GM12878 (cell line): ENCODE measurements at regions not wholly inside any gene's neighbourhood (a gene's known extent, or its start where the extent isn't known, plus 50 kb on each side); places are given as distances from the start of the nearest gene placed in this dataset.

Experiments used
- ATAC-seq: fragments of 200-7000 bp; cut with Tn5 transposase; 3 replicates; pipeline ENCODE4 v1.9.1; 2020; ENCODE audit warnings: mild to moderate bottlenecking, moderate library complexity
- BruUV-seq: library from RNA; stranded (reverse); fragments of 400-500 nt; replicated peaks from 2 replicates; lab custom pipeline; 2021; lab: Mats Ljungman, UMichigan
- CTCF ChIA-PET: fragments of 300-600 bp; sonication (Branson Sonifier 250); formaldehyde crosslinking; extraction: SDS; loops from one replicate; lab custom pipeline; 2021; ENCODE audit warnings: inconsistent platforms; lab: Yijun Ruan, JAX
- POLR2A ChIA-PET: fragments of 350-600 bp; formaldehyde crosslinking; extraction: SDS; loops from one replicate; lab custom pipeline; 2021; ENCODE audit warnings: inconsistent platforms; lab: Charles Lee
- RAD21 ChIA-PET: fragments of 300-600 bp; sonication (Branson Sonifier 250); formaldehyde crosslinking; loops from one replicate; lab custom pipeline; 2023; ENCODE audit warnings: antibody characterized with exemption; ENCODE audit not compliant: unreplicated experiment; lab: Charles Lee
- SMC1A ChIA-PET: fragments of 300-600 bp; sonication (Branson Sonifier 250); formaldehyde crosslinking; loops from one replicate; lab custom pipeline; 2023; ENCODE audit not compliant: unreplicated experiment, uncharacterized antibody; lab: Charles Lee
- DNase-seq: peaks from one replicate; pipeline ENCODE4 v3.0.0-alpha.2; 2011; ENCODE audit warnings: low read depth, low spot score
- FAIRE-seq: peaks from 3 replicates; lab custom pipeline; 2011; peaks lifted over from hg19 to GRCh38; lab: Jason Lieb, UNC
- H2AFZ ChIP-seq: 2 replicates; pipeline ENCODE4 v1.6.0; 2011; ENCODE audit warnings: low read depth, low read length, control low read depth; ENCODE audit not compliant: control insufficient read depth
- H3K27ac ChIP-seq: 2 replicates; pipeline ENCODE4 v1.5.1; 2011; ENCODE audit warnings: control low read depth; ENCODE audit not compliant: control insufficient read depth, insufficient read depth
- H3K27me3 ChIP-seq, 2 experiments: replicated peaks in 1 of 2; 2 replicates each; pipeline versions ENCODE4 v1.6.0 to v1.6.1; 2011; ENCODE audit warnings: low read length in 1 of 2; ENCODE audit not compliant: control insufficient read depth in 2 of 2, insufficient read depth in 2 of 2
- H3K36me3 ChIP-seq, 2 experiments: 2 replicates each; pipeline ENCODE4 v1.5.1; 2011; ENCODE audit warnings: low read length in 1 of 2; ENCODE audit not compliant: control insufficient read depth in 2 of 2, insufficient read depth in 2 of 2
- H3K4me1 ChIP-seq: 2 replicates; pipeline ENCODE4 v1.6.1; 2011; ENCODE audit warnings: mild to moderate bottlenecking, low read length, moderate library complexity, mixed read lengths; ENCODE audit not compliant: control insufficient read depth, insufficient read depth
- H3K4me2 ChIP-seq: 2 replicates; pipeline ENCODE4 v1.6.0; 2011; ENCODE audit warnings: control low read depth; ENCODE audit not compliant: control insufficient read depth, insufficient read depth
- H3K4me3 ChIP-seq: fragments of 200-600 bp; sonication (generic); 2 replicates; pipeline ENCODE4 v1.5.1; 2016
- H3K79me2 ChIP-seq: 2 replicates; pipeline ENCODE4 v1.6.0; 2011; ENCODE audit warnings: low read length; ENCODE audit not compliant: control insufficient read depth, insufficient read depth
- H3K9ac ChIP-seq: 2 replicates; pipeline ENCODE4 v1.8.0; 2011; ENCODE audit warnings: low read length, control low read depth, mixed read lengths; ENCODE audit not compliant: control insufficient read depth, insufficient read depth
- H3K9me3 ChIP-seq: replicated peaks from 3 replicates; pipeline ENCODE4 v1.5.1; 2011; ENCODE audit warnings: mild to moderate bottlenecking, low read length; ENCODE audit not compliant: control insufficient read depth, insufficient read depth
- H4K20me1 ChIP-seq: 2 replicates; pipeline ENCODE4 v1.6.0; 2011; ENCODE audit not compliant: control insufficient read depth, insufficient read depth
- BRCA1 ChIP-seq: IDR thresholded peaks from 2 replicates; pipeline ENCODE4 v1.6.1; 2011; ENCODE audit warnings: low read depth, low read length, improper control_type of control experiment
- CBFB ChIP-seq: IDR thresholded peaks from 2 replicates; pipeline ENCODE4 v1.6.1; 2016; ENCODE audit warnings: antibody characterized with exemption, low read depth
- DPF2 ChIP-seq: fragments of 450-650 bp; IDR thresholded peaks from 2 replicates; pipeline ENCODE4 v1.6.1; 2017; ENCODE audit warnings: mild to moderate bottlenecking
- GABPA ChIP-seq: IDR thresholded peaks from 2 replicates; pipeline ENCODE4 v1.6.1; 2014; ENCODE audit warnings: antibody characterized with exemption, low read depth, mild to moderate bottlenecking, inconsistent platforms
- IKZF1 ChIP-seq: fragments of 450-650 bp; conservative IDR thresholded peaks from 2 replicates; pipeline ENCODE4 v1.6.1; 2017; ENCODE audit warnings: antibody characterized with exemption, mild to moderate bottlenecking
- LARP7 ChIP-seq: fragments of 450-650 bp; IDR thresholded peaks from 2 replicates; pipeline ENCODE4 v1.6.1; 2017; ENCODE audit warnings: mild to moderate bottlenecking
- SMARCA5 ChIP-seq: fragments of 450-650 bp; IDR thresholded peaks from 2 replicates; pipeline ENCODE4 v1.6.1; 2017; ENCODE audit warnings: mild to moderate bottlenecking
- SMC3 ChIP-seq: IDR thresholded peaks from 2 replicates; pipeline ENCODE4 v1.6.1; 2011; ENCODE audit warnings: low read length, improper control_type of control experiment, borderline replicate concordance
- SREBF1 ChIP-seq: IDR thresholded peaks from 2 replicates; pipeline ENCODE4 v1.6.1; 2012; ENCODE audit warnings: mild to moderate bottlenecking, low read length
- TBL1XR1 ChIP-seq: IDR thresholded peaks from 2 replicates; pipeline ENCODE4 v1.6.1; 2012; ENCODE audit warnings: low read depth, low read length, improper control_type of control experiment
- WGBS: methylation state at CpG from one replicate; pipeline ENCODE4 v1.1.6; 2016; ENCODE audit warnings: low lambda C conversion rate; ENCODE audit not compliant: insufficient replicate concordance, insufficient coverage; ENCODE audit errors: missing lambda C conversion rate; 5-methylcytosine and 5-hydroxymethylcytosine counted together
- in situ Hi-C: fragments of 300-500 bp; cut with MboI; formaldehyde crosslinking; loops from 9 replicates; pipeline ENCODE4 v1.14.3; 2018; ENCODE audit warnings: mixed read lengths
- intact Hi-C: fragments of 100-400 bp; cut with micrococcal nuclease; formaldehyde crosslinking; loops from one replicate; pipeline ENCODE4 v1.14.2; 2022; ENCODE audit not compliant: unreplicated experiment
- TF ChIP-seq, protein P1 (sequence below): IDR thresholded peaks from 2 replicates; pipeline ENCODE4 v1.6.1; 2012; ENCODE audit warnings: low read depth, low read length, improper control_type of control experiment
- TF ChIP-seq, protein P2 (sequence below): fragments of 450-650 bp; IDR thresholded peaks from 2 replicates; pipeline ENCODE4 v1.6.1; 2018; ENCODE audit warnings: borderline replicate concordance, mild to moderate bottlenecking; ENCODE audit not compliant: partially characterized antibody
- TF ChIP-seq, protein P3 (sequence below): fragments of 450-650 bp; IDR thresholded peaks from 2 replicates; pipeline ENCODE4 v1.6.1; 2017; ENCODE audit warnings: borderline replicate concordance

DNA sequence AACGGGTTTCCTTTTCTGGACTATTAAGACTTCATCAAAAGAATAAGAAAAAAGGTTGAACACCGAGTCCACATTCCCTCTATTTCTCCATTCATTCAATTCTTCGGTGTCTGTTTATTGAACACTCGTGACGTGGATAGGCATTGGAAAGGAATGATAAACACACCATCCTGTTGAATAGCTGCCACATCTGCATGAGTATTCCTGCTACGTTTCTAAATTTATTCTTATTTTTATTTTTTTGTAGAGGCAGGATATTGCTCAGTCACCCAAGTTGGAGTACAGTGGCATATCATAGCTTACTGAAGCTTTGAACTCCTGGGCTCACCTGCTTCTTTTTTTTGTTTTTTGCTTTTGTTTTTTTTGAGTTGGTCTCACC is 80.8 kb upstream of the CIBAR2 start:
- H2AFZ ChIP-seq: no peak overlapping the region
- WGBS: 39% methylated on average over 6 of the region's 6 CpGs
- no peak for ATAC-seq
- ChIA-PET RAD21 (no interaction called here), SMC1A (no interaction called here), POLR2A (no interaction called here), CTCF (no interaction called here)
- FAIRE-seq: no peak
- no peaks in the 10 kb centered on the region for H3K79me2 ChIP-seq
- TF ChIP-seq CBFB: no peak
- TF ChIP-seq SMARCA5: no peak
- no peak for TF ChIP-seq IKZF1
- no peak for TF ChIP-seq TBL1XR1
- TF ChIP-seq GABPA: no peak
- no peak for TF ChIP-seq BRCA1
- TF ChIP-seq, protein P1, sequence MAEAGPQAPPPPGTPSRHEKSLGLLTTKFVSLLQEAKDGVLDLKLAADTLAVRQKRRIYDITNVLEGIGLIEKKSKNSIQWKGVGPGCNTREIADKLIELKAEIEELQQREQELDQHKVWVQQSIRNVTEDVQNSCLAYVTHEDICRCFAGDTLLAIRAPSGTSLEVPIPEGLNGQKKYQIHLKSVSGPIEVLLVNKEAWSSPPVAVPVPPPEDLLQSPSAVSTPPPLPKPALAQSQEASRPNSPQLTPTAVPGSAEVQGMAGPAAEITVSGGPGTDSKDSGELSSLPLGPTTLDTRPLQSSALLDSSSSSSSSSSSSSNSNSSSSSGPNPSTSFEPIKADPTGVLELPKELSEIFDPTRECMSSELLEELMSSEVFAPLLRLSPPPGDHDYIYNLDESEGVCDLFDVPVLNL: no peak
- TF ChIP-seq LARP7: no peak
- no peak for TF ChIP-seq SREBF1
- TF ChIP-seq, protein P2, sequence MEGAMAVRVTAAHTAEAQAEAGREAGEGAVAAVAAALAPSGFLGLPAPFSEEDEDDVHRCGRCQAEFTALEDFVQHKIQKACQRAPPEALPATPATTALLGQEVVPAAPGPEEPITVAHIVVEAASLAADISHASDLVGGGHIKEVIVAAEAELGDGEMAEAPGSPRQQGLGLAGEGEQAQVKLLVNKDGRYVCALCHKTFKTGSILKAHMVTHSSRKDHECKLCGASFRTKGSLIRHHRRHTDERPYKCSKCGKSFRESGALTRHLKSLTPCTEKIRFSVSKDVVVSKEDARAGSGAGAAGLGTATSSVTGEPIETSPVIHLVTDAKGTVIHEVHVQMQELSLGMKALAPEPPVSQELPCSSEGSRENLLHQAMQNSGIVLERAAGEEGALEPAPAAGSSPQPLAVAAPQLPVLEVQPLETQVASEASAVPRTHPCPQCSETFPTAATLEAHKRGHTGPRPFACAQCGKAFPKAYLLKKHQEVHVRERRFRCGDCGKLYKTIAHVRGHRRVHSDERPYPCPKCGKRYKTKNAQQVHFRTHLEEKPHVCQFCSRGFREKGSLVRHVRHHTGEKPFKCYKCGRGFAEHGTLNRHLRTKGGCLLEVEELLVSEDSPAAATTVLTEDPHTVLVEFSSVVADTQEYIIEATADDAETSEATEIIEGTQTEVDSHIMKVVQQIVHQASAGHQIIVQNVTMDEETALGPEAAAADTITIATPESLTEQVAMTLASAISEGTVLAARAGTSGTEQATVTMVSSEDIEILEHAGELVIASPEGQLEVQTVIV: no peak
- TF ChIP-seq, protein P3, sequence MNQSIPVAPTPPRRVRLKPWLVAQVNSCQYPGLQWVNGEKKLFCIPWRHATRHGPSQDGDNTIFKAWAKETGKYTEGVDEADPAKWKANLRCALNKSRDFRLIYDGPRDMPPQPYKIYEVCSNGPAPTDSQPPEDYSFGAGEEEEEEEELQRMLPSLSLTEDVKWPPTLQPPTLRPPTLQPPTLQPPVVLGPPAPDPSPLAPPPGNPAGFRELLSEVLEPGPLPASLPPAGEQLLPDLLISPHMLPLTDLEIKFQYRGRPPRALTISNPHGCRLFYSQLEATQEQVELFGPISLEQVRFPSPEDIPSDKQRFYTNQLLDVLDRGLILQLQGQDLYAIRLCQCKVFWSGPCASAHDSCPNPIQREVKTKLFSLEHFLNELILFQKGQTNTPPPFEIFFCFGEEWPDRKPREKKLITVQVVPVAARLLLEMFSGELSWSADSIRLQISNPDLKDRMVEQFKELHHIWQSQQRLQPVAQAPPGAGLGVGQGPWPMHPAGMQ: no peak
- no peak for TF ChIP-seq SMC3
- TF ChIP-seq DPF2: no peak
- no peak overlapping the region for H3K4me3 ChIP-seq
- no peak overlapping the region for H3K4me2 ChIP-seq
- no TSS peak for BruUV-seq
- H3K9me3 ChIP-seq: no peaks in the 10 kb centered on the region; the same call in 2 of the 3 replicates
- H3K9ac ChIP-seq: no peak overlapping the region
- H3K36me3 ChIP-seq: no peaks in the 10 kb centered on the region
- intact Hi-C loops (no loop called here), in situ Hi-C loops (no loop called here)
- no peaks in the 10 kb centered on the region for H4K20me1 ChIP-seq
- H3K4me1 ChIP-seq: no peaks in the 10 kb centered on the region
- no peak overlapping the region for H3K27ac ChIP-seq
- DNase-seq: no peak
- H3K27me3 ChIP-seq: no peaks in the 10 kb centered on the region
